Suprapubic skin (tissue), 4 donors: ENCODE measurements at regions not wholly inside any gene's neighbourhood (a gene's known extent, or its start where the extent isn't known, plus 50 kb on each side); places are given as distances from the start of the nearest gene placed in this dataset.

ENCODE experiments used
- POLR2A ChIP-seq, 2 donors: fragments of 450-650 bp; IDR thresholded peaks; one replicate each; pipeline ENCODE4 v1.6.1; 2017; ENCODE audit warnings: antibody characterized with exemption in 2 of 2, mild to moderate bottlenecking in 2 of 2, moderate library complexity in 2 of 2
- POLR2AphosphoS5 ChIP-seq, 3 donors: sonication (generic); formaldehyde crosslinking; IDR thresholded peaks; one replicate each; pipeline ENCODE4 v1.6.1; 2017; ENCODE audit warnings: antibody characterized with exemption in 3 of 3

GRCh38 chr13:76049376-76049746 lies 413.2 kb downstream of the LMO7 start:
- TF ChIP-seq POLR2AphosphoS5 (IDR thresholded peaks at IDR 0.05) (no peak), POLR2A (IDR thresholded peaks at IDR 0.05) (no peak)
